T-helper 2 cell treated with Interferon-gamma antibody and Interleukin-4, amounts not matched to agents 5 μg/mL and 100 μg/mL, for 36 hours (primary cell): ENCODE measurements at regions not wholly inside any gene's neighbourhood (a gene's known extent, or its start where the extent isn't known, plus 50 kb on each side); places are given as distances from the start of the nearest gene placed in this dataset.
"Not testable (repeated sequence)": the region's sequence is repeated elsewhere in the genome, so short reads cannot be mapped to it uniquely, and the experiment has no call there.

Experiments
- DNase-seq: peaks from one replicate; pipeline ENCODE4 v3.0.0; 2021; ENCODE audit warnings: low spot score
- H3K27ac Mint-ChIP-seq: one replicate; pipeline ENCODE4 v1.8.0; 2021; ENCODE audit warnings: mild to moderate bottlenecking, mixed read lengths
- H3K27me3 Mint-ChIP-seq: one replicate; pipeline ENCODE4 v1.8.0; 2021; ENCODE audit warnings: low read depth, mixed read lengths
- H3K36me3 Mint-ChIP-seq: one replicate; pipeline ENCODE4 v1.8.0; 2021; ENCODE audit warnings: low read depth, mixed read lengths
- H3K4me1 Mint-ChIP-seq: one replicate; pipeline ENCODE4 v1.8.0; 2021; ENCODE audit warnings: low read depth, mixed read lengths
- H3K4me3 Mint-ChIP-seq: one replicate; pipeline ENCODE4 v1.8.0; 2022; ENCODE audit warnings: mild to moderate bottlenecking, moderate library complexity, mixed read lengths
- H3K9me3 Mint-ChIP-seq: one replicate; pipeline ENCODE4 v1.8.0; 2021; ENCODE audit warnings: mixed read lengths

DNA sequence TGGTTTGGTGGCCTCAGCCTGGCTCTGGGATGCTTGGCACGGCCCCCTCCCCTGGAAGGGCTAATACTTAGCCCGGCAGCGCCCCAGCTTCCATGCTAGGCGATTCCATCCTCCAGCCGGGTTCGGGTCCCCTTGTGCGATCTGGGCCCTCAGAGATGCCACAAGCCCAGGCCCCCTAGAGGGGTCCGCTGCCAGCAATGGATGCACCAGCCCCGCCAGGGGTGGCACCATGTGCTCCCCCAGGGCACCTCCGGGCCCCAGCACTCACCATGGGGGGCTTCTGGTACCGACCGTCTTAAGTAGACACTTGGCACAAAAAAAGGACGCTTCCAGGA lies 125.7 kb upstream of the KCTD7 start:
- DNase-seq: no peak
- Mint-ChIP-seq H3K9me3 (no peaks in the 10 kb centered on the region), H3K36me3 (no peaks in the 10 kb centered on the region), H3K4me3 (no peak overlapping the region), H3K27ac (no peak overlapping the region), H3K27me3 (peaks cover 15% of the 10 kb centered on the region), H3K4me1 (peaks cover 6% of the 10 kb centered on the region)

DNA sequence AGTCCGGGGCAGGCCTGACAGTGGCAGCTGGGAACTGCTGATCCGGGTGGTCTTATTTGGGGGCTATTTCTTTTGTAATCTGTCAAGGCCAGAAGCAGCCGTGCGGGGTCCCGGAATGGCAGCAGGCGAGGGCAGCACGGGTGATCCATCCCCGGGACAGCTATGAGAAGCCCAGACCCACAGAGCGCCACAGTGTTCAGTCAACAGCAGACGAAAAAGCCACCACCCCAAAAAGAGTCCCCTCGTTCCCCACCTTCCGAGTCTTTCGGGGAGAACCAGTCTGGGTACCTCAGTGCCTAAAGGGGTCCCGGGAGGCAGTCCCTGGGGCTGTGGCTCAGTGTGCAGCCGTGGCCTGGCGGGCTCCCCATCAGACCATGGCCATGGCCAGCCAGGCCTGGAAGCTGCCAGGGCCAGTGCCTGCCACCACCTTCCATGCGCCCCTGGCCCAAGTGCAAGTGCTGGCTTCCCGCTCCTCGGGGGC lies 125.1 kb upstream of the KCTD7 start:
- H3K36me3 Mint-ChIP-seq: no peaks in the 10 kb centered on the region
- H3K27me3 Mint-ChIP-seq: peaks cover 20% of the 10 kb centered on the region
- H3K9me3 Mint-ChIP-seq: no peaks in the 10 kb centered on the region
- DNase-seq: no peak
- no peak overlapping the region for H3K4me3 Mint-ChIP-seq
- peaks cover 6% of the 10 kb centered on the region for H3K4me1 Mint-ChIP-seq
- no peak overlapping the region for H3K27ac Mint-ChIP-seq

DNA sequence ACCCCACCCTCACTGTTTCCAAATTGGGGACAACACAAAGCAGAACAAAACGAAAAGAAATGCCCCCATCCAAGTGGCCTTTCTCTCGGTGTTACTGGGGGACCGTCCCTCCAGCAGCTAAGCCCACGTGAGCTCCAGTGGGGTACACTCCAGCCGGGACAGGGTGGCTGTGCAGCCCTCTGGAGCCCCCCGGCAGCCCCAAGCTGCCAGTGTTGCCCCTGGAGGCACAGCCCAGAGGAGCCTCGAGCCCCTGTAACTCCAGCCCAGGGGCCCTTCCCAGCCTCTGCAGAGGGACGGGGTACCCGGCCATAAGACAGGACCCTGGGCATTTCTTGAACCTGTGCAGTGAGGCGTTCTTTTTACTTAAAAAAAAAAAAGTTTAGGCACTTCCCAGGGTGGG lies 124.5 kb upstream of the KCTD7 start:
- Mint-ChIP-seq H3K4me3 (no peak overlapping the region), H3K27ac (no peak overlapping the region), H3K36me3 (no peaks in the 10 kb centered on the region), H3K27me3 (peaks cover 23% of the 10 kb centered on the region), H3K9me3 (no peaks in the 10 kb centered on the region), H3K4me1 (peaks cover 6% of the 10 kb centered on the region)
- no peak for DNase-seq

DNA sequence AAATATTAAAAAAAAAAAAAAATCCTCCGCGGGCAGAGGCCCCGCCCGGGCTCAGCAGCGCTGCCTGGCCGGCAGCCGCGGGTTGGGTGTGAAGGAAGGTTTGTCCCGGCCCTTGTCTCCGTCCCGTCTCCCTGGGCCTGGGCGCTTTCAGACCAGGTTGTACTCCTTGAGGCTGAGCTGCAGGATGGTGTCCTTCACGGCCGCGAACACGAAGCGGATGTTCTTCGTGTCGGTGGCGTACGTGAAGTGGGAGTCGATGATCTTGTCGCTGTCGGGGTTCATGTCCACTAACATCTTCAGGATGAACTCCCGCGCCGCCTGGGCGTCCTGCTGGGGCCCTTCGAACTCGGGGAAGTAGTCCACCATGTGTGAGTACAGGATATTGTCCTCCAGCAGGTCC lies 123.7 kb upstream of the KCTD7 start:
- no peak overlapping the region for H3K4me3 Mint-ChIP-seq
- no peaks in the 10 kb centered on the region for H3K36me3 Mint-ChIP-seq
- H3K9me3 Mint-ChIP-seq: no peaks in the 10 kb centered on the region
- DNase-seq: no peak
- peaks cover 6% of the 10 kb centered on the region for H3K4me1 Mint-ChIP-seq
- H3K27me3 Mint-ChIP-seq: peaks cover 23% of the 10 kb centered on the region
- H3K27ac Mint-ChIP-seq: no peak overlapping the region

DNA sequence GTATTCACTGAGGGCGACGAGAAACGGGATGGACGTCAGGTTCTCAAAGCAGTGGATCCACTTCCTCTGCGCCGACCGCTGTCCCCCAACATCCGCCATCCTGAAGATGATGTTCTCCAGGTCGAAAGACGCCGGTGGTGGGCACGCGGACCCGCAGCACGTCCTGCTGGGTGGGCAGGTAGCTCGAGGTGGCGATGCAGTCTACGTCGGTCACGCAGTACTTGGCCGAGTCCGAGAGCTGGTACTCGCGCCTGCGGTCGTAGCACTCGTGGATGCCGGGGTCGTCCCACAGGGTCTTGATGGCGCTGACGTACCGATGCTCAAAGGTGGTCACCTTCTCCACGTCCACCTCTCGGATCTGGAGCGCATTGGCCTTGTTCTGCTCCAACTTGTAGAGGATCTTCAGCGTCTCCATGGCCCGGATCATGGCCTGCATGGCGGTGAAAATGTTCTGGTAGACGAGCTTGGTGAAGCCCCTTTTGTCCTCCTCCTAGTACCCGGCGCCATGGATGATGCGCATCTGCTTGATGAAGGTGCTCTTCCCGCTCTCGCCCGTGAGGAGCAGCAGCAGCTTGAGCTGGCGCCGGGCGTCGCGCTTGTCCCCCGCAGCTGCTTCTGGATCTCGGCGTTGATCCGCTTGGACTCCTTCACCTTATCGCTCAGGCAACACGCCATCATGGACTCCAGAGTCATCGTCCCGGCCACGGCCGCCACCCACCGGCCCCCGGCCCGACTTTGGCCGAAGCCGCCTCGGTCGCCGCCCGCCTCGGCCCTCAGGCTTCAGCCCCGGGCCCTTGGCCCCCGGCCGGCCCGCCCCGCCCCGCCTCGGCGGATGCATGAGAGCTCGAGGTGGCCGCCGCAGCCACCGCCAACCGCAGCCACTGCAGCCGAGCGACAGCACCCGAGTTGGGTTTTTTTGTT lies 122.9 kb upstream of the KCTD7 start:
- Mint-ChIP-seq H3K4me1 (peaks cover 4% of the 10 kb centered on the region), H3K9me3 (no peaks in the 10 kb centered on the region), H3K27ac (no peak overlapping the region), H3K27me3 (peaks cover 23% of the 10 kb centered on the region), H3K36me3 (no peaks in the 10 kb centered on the region), H3K4me3 (peak overlapping the region; percentile 54)
- DNase-seq: peak; percentile 27

DNA sequence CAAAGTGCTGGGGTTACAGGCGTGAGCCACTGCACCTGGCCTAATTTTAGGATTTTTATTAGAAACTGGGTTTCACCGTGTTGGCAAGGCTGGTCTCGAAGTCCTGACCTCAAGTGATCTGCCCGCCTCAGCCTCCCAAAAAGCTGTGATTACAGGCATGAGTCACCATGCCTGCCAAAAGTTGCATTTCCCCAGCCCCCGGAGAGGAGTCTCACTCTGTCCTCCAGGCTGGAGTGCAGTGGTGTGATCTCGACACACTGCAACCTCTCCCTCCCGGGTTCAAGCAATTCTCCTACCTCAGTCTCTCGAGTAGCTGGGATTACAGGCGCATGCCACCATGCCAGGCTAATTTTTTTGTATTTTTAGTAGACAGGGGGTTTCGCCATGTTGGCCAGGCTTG lies 122.0 kb upstream of the KCTD7 start:
- H3K9me3 Mint-ChIP-seq, DNase-seq: not testable (repeated sequence)

DNA sequence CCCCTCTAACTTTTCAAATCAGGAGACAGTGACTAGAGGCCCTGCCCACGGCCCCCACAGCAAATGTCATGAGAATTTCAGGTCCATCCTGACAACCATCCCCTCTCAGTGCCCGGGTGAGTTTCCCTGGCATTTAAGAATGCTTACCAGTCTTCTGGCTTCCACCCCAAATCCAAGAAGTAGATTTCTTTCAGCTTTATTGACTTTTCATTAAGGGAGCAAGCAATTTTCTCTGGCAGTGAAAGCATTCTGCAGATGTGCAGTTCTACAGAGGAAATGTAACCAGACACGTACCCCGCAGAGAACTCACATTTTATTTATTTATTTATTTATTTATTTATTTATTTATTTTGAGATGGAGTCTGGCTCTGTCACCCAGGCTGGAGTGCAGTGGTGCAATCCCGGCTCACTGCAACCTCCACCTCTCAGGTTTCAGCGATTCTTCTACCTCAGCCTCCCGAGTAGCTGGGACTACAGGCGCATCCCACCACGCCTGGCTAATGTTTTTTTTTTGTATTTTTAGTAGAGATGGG lies 120.9 kb upstream of the KCTD7 start:
- Mint-ChIP-seq H3K36me3 (no peaks in the 10 kb centered on the region), H3K27me3 (peaks cover 23% of the 10 kb centered on the region), H3K4me1 (peaks cover 4% of the 10 kb centered on the region), H3K9me3 (no peaks in the 10 kb centered on the region), H3K4me3 (no peak overlapping the region), H3K27ac (no peak overlapping the region)
- no peak for DNase-seq

More for the DNA sequence above, 122.0 kb upstream of the KCTD7 start:
- not testable (repeated sequence) for H3K27ac Mint-ChIP-seq, H3K36me3 Mint-ChIP-seq, H3K4me1 Mint-ChIP-seq
- Mint-ChIP-seq H3K4me3 (peak overlapping the region; percentile 54), H3K27me3 (peaks cover 23% of the 10 kb centered on the region)

DNA sequence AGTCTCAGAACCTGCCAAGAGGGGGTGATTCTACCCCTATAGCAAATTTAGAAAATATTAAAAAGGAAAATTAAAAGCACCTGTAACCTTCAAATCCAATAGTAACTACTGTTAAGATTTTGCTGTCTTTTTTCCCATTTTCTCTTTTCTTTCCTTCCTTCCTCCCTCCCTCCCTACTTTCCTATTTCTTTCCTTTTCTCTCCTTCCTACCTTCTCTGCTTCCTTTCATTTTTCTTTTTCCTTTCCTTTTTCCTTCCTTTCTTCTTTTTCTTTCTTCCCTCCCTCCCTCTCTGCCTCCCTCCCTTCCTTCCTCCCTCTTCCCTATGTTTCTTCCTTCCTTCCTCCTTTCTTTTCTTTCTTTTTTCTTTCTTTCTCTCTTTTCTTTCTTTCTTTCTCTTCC lies 120.2 kb upstream of the KCTD7 start:
- Mint-ChIP-seq H3K9me3 (no peaks in the 10 kb centered on the region), H3K36me3 (no peaks in the 10 kb centered on the region), H3K4me3 (no peak overlapping the region), H3K4me1 (peaks cover 4% of the 10 kb centered on the region), H3K27ac (no peak overlapping the region), H3K27me3 (peaks cover 23% of the 10 kb centered on the region)
- DNase-seq: no peak

DNA sequence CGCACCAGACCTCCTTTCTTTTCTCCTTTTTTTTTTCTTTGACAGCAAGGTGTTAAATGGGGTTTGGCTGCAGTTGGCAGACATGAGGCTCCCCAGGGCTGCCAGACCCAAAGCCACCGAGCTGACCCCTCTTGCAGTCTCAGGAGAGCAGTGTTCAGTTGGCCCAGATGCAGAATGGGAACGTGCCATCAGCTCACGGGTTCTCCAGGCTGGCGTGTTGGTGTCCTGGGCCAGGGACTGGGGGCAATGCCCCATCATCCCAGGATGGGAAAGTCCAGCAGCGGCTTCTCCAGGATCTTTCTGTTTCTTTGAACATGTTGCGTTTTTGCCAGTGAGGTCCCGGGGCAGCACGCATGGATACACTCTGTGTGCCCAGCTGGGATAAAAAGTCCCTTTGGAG lies 114.6 kb upstream of the KCTD7 start:
- no peaks in the 10 kb centered on the region for H3K4me1 Mint-ChIP-seq
- H3K9me3 Mint-ChIP-seq: no peaks in the 10 kb centered on the region
- H3K27ac Mint-ChIP-seq: no peak overlapping the region
- no peaks in the 10 kb centered on the region for H3K27me3 Mint-ChIP-seq
- DNase-seq: no peak
- H3K36me3 Mint-ChIP-seq: no peaks in the 10 kb centered on the region
- H3K4me3 Mint-ChIP-seq: no peak overlapping the region

DNA sequence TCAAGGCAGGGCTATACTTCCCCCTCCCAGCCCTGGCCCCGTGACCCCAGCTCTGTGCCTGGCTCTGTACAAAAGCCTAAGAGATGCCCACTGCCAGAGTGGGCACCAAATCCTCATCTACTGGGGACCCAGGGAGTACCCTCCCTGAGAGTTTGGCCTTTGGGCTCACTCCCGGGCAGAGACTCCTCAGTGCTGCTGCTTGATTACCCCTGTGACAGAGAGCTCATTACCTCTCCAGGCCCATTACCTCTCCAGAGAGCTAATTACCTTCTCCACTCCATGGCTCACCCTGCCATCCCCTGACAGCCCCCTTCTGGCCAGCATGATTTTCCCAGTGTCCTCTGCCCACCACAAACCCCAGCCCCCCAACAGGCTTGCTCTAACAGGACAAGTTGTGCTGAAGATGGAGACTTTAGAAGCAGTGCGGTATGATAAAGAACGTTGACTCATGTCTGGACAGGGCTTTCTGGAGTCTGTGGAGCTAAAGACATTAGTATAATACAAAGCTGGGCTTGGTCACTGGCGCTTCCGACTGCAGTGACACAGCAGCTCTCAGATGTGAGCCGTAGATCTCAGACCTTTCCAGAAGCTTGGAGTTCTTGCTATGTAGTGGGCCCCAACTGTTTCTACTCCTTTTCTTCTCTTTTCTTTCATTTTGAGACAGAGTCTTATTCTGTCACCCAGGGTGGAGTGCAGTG lies 111.3 kb upstream of the KCTD7 start:
- no peak for DNase-seq
- Mint-ChIP-seq H3K4me3 (no peak overlapping the region), H3K4me1 (no peaks in the 10 kb centered on the region), H3K9me3 (no peaks in the 10 kb centered on the region), H3K27me3 (no peaks in the 10 kb centered on the region), H3K36me3 (no peaks in the 10 kb centered on the region), H3K27ac (no peak overlapping the region)

DNA sequence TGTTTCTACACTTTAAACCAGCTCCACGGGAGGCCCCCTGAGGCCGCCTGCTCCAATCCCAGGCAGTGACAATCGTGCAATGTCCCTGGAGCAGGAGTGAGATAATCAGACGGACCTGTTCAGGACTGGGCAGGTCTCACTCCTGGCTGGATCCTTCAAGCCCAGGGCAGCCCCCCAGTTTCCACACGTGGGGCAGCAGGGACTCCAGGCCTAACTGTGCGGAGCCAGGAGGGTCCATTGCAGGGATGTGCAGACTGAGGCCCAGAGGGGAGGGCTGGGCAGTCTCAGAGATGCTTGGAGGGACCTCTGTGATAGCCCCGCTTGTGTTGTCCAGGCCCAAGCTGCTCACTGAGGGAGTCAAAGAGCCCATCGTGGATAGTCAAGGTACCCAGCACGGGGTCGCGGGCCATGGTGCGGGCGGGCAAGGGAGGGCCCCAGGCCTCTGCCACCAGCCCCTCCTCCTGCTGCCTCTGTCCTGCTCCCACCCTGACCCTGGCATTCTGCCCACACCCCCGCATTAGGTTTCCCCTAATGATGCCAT lies 110.5 kb upstream of the KCTD7 start:
- Mint-ChIP-seq H3K9me3 (no peaks in the 10 kb centered on the region), H3K27me3 (no peaks in the 10 kb centered on the region), H3K4me1 (no peaks in the 10 kb centered on the region), H3K27ac (no peak overlapping the region), H3K4me3 (no peak overlapping the region), H3K36me3 (no peaks in the 10 kb centered on the region)
- no peak for DNase-seq

DNA sequence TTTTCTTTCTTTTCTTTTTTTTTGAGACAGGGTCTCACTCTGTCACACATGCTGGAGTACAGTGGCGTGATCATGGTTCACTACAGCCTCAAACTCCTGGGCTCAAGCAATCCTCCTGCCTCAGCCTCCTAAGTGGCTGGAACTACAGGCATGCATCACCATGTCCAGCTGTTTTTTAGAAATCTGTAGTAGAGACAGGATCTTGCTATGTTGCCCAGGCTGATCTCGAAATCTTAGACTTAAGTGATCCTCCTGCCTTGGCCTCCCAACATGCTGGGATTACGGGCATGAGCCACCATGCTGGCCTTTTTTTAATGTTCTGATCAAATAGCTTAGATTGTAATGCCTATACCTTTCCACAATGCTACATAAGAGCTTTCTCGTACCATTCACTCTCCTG lies 107.0 kb upstream of the KCTD7 start:
- H3K4me1 Mint-ChIP-seq: no peaks in the 10 kb centered on the region
- no peak for DNase-seq
- H3K36me3 Mint-ChIP-seq: no peaks in the 10 kb centered on the region
- H3K27me3 Mint-ChIP-seq: no peaks in the 10 kb centered on the region
- no peaks in the 10 kb centered on the region for H3K9me3 Mint-ChIP-seq
- no peak overlapping the region for H3K27ac Mint-ChIP-seq
- no peak overlapping the region for H3K4me3 Mint-ChIP-seq

DNA sequence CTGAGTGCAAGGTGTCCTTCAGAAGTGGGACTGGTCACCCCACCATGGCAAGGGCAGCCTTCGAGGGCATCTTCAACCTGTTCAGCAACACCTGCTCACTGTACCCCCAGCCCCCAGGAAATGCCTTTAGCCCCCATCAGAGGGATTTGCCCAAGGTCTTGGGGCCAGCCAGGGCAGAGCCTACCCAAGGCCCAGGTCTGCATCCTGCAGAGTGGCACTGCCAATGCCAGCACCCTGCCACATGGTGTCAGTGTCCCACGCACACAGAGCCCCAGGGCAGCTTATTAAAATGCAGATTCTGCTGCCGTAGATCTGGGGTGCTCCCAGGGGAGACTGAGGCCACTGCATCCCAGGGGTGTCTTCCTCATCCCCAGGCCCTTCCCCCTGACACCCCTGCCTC lies 106.2 kb upstream of the KCTD7 start:
- Mint-ChIP-seq H3K36me3 (no peaks in the 10 kb centered on the region), H3K4me3 (no peak overlapping the region)
- no peak for DNase-seq

DNA sequence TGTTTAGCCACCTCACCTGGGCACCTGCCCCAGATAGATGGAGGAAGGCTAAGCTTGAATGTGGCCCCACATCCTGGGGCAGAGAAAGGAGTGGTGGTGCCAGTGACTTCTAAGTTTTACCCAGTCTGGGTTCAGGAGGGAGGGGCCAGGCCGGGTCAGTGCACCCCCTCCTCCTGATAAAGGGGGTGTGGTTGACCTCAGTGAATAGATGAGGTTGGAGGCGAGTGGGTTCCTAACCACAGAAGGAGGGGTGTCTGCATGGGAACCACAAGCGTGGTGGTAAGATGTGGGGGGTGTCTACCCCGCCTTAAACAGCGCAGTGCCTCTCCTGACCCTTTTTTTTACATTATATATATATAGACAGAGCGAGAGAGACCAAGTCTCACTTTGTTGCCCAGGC lies 105.3 kb upstream of the KCTD7 start:
- Mint-ChIP-seq H3K4me3 (no peak overlapping the region), H3K4me1 (no peaks in the 10 kb centered on the region), H3K9me3 (no peaks in the 10 kb centered on the region), H3K27me3 (no peaks in the 10 kb centered on the region), H3K36me3 (no peaks in the 10 kb centered on the region), H3K27ac (no peak overlapping the region)
- no peak for DNase-seq

More for the DNA sequence above, 106.2 kb upstream of the KCTD7 start:
- Mint-ChIP-seq H3K4me1 (no peaks in the 10 kb centered on the region), H3K27ac (no peak overlapping the region), H3K9me3 (no peaks in the 10 kb centered on the region), H3K27me3 (no peaks in the 10 kb centered on the region)
